Fibroblast of lung (primary cell): ENCODE measurements at regions not wholly inside any gene's neighbourhood (a gene's known extent, or its start where the extent isn't known, plus 50 kb on each side); places are given as distances from the start of the nearest gene placed in this dataset.

Experiments
- DNase-seq, 2 donors: peaks; one replicate each; pipeline versions ENCODE4 v3.0.0 to v3.0.0-alpha.2; 2010; ENCODE audit warnings: low read depth in 2 of 2
- H2AFZ ChIP-seq: 2 replicates; pipeline ENCODE4 v1.5.1; 2012; ENCODE audit warnings: low read length, control low read depth, inconsistent platforms
- H3K27ac ChIP-seq: 2 replicates; pipeline ENCODE4 v1.5.1; 2011; ENCODE audit warnings: low read length, control low read depth; ENCODE audit not compliant: insufficient read depth
- H3K27me3 ChIP-seq: 2 replicates; pipeline ENCODE4 v1.5.1; 2011; ENCODE audit warnings: mild to moderate bottlenecking, low read length; ENCODE audit not compliant: control insufficient read depth, insufficient read depth
- H3K36me3 ChIP-seq: 2 replicates; pipeline ENCODE4 v1.5.1; 2011; ENCODE audit warnings: low read length; ENCODE audit not compliant: control insufficient read depth, insufficient read depth
- H3K4me1 ChIP-seq: 2 replicates; pipeline ENCODE4 v1.5.1; 2011; ENCODE audit warnings: low read length; ENCODE audit not compliant: control insufficient read depth, insufficient read depth; ENCODE audit errors: extremely low read depth
- H3K4me2 ChIP-seq: 2 replicates; pipeline ENCODE4 v1.5.1; 2011; ENCODE audit warnings: low read length, control low read depth; ENCODE audit not compliant: insufficient read depth; ENCODE audit errors: extremely low read depth
- H3K4me3 ChIP-seq, 4 experiments: fragments of 200-600 bp in 1 of 4; sonication (generic) in 1 of 4; replicated peaks in 1 of 4; 2 replicates each; pipeline ENCODE4 v1.5.1; 2011 to 2016; ENCODE audit warnings: low read length in 4 of 4, low read depth in 3 of 4, mild to moderate bottlenecking in 3 of 4, control low read depth in 2 of 4, inconsistent platforms in 1 of 4, mixed read lengths in 1 of 4; ENCODE audit not compliant: insufficient read depth in 1 of 4; ENCODE audit errors: control extremely low read depth in 1 of 4
- H3K79me2 ChIP-seq: 2 replicates; pipeline ENCODE4 v1.5.1; 2012; ENCODE audit warnings: mild to moderate bottlenecking, low read length, inconsistent platforms; ENCODE audit not compliant: control insufficient read depth, insufficient read depth
- H3K9ac ChIP-seq: 2 replicates; pipeline ENCODE4 v1.5.1; 2011; ENCODE audit warnings: mild to moderate bottlenecking, low read length, control low read depth; ENCODE audit not compliant: insufficient read depth
- H3K9me3 ChIP-seq: 2 replicates; pipeline ENCODE4 v1.5.1; 2012; ENCODE audit warnings: low read depth, low read length; ENCODE audit not compliant: control insufficient read depth, insufficient read depth
- H4K20me1 ChIP-seq: 2 replicates; pipeline ENCODE4 v1.5.1; 2011; ENCODE audit warnings: low read length; ENCODE audit not compliant: control insufficient read depth, insufficient read depth; ENCODE audit errors: extremely low read depth
- CTCF ChIP-seq, 2 donors: IDR thresholded peaks in 1 of 2; conservative IDR thresholded peaks in 1 of 2; 1 replicate in 1 of 2; 2 replicates in 1 of 2; pipeline ENCODE4 v1.5.1; 2011 to 2012; ENCODE audit warnings: low read length in 2 of 2, control low read depth in 1 of 2, inconsistent platforms in 1 of 2, low read depth in 1 of 2, mild to moderate bottlenecking in 1 of 2
- EZH2 ChIP-seq: IDR thresholded peaks from 2 replicates; pipeline ENCODE4 v1.5.1; 2012; ENCODE audit warnings: low read length, control low read depth, mild to moderate bottlenecking; ENCODE audit errors: missing control alignments

GRCh38 chr4:83862471-83862870 lies 326.6 kb downstream of the GPAT3 start:
- Histone ChIP-seq H3K9me3 (no peaks in the 10 kb centered on the region), H3K36me3 (no peaks in the 10 kb centered on the region), H3K4me1 (no peaks in the 10 kb centered on the region), H4K20me1 (no peaks in the 10 kb centered on the region), H3K4me2 (no peak overlapping the region), H3K9ac (no peak overlapping the region), H3K27me3 (no peaks in the 10 kb centered on the region), H3K79me2 (no peaks in the 10 kb centered on the region), H3K27ac (no peak overlapping the region), H2AFZ (no peak overlapping the region), H3K4me3 (no peak overlapping the region)
- DNase-seq, result no peak
- no peak for TF ChIP-seq CTCF (conservative IDR thresholded peaks at IDR 0.05 in 1 of 2, IDR thresholded peaks at IDR 0.05 in 1 of 2; ENCODE audit: low read depth in 1 of 2, low read length in 2 of 2)
- TF ChIP-seq EZH2, result no peak

GRCh38 chr4:83860200-83860599 lies 324.3 kb downstream of the GPAT3 start:
- TF ChIP-seq EZH2 (no peak), CTCF (conservative IDR thresholded peaks at IDR 0.05 in 1 of 2, IDR thresholded peaks at IDR 0.05 in 1 of 2; ENCODE audit: low read depth in 1 of 2, low read length in 2 of 2) (no peak)

GRCh38 chr4:83858131-83858530 lies 322.2 kb downstream of the GPAT3 start:
- Histone ChIP-seq H3K27ac (no peak overlapping the region), H2AFZ (no peak overlapping the region)

More at GRCh38 chr4:83860200-83860599, 324.3 kb downstream of the GPAT3 start:
- no peaks in the 10 kb centered on the region for H3K4me1 ChIP-seq
- no peak overlapping the region for H3K4me2 ChIP-seq
- H3K27ac ChIP-seq, result no peak overlapping the region
- DNase-seq, result no peak
- no peak overlapping the region for H3K4me3 ChIP-seq
- no peak overlapping the region for H3K9ac ChIP-seq
- no peaks in the 10 kb centered on the region for H3K36me3 ChIP-seq
- H3K9me3 ChIP-seq, result no peaks in the 10 kb centered on the region
- no peak overlapping the region for H2AFZ ChIP-seq
- H3K79me2 ChIP-seq, result no peaks in the 10 kb centered on the region
- no peaks in the 10 kb centered on the region for H3K27me3 ChIP-seq
- H4K20me1 ChIP-seq, result no peaks in the 10 kb centered on the region

More at GRCh38 chr4:83858131-83858530, 322.2 kb downstream of the GPAT3 start:
- Histone ChIP-seq H3K4me2 (no peak overlapping the region), H3K4me1 (peaks cover 4% of the 10 kb centered on the region), H3K9me3 (no peaks in the 10 kb centered on the region), H3K9ac (no peak overlapping the region), H3K4me3 (no peak overlapping the region), H3K79me2 (no peaks in the 10 kb centered on the region), H3K27me3 (no peaks in the 10 kb centered on the region), H3K36me3 (no peaks in the 10 kb centered on the region), H4K20me1 (no peaks in the 10 kb centered on the region)
- DNase-seq, result no peak
- TF ChIP-seq CTCF (conservative IDR thresholded peaks at IDR 0.05 in 1 of 2, IDR thresholded peaks at IDR 0.05 in 1 of 2; ENCODE audit: low read depth in 1 of 2, low read length in 2 of 2) (no peak), EZH2 (no peak)
